ENCODE measurements at regions not wholly inside any gene's neighbourhood (a gene's known extent, or its start where the extent isn't known, plus 50 kb on each side); places are given as distances from the start of the nearest gene placed in this dataset.

DNA sequence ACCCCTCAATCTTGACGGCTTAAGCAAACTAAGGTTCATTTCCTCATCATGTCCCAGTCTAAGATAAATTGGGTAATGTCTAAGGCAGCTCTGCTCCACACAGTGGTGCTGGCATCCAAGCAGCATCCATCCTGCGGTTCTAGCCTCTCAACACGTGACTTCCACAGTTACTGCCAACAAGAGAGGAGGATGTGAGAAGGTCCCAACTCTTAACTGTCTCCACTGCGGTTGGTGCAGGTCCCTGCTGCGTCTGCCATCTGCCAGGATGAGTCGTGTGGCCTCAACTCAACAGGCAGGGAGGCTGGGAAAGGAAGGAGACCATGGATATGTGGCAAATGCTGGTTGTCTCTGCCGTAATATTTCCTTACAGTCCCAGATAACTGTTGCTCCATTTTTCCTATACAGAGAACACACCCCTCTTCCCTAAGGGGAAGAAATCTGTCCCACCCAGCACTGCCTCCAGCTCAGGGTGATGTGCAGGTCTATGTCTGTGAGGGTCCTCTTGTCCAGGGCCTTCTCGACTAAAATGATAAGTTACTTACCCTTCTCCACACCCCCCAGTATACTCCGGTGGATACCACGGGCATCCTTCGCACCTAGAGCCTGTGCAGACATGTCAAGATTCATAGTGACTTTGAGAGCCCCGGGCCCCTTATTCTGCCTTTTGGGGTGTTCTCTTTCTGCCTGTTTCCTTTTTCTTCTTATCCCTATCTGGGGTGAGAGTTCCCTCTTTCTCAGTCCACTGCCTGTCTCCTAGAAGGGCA is 64.7 kb downstream of the KCNJ18 start:
- no peak for TF ChIP-seq REPIN1 (tag by site-specific recombination; IDR thresholded peaks at IDR 0.05; ENCODE audit: low read depth)
- TF ChIP-seq, protein P1, sequence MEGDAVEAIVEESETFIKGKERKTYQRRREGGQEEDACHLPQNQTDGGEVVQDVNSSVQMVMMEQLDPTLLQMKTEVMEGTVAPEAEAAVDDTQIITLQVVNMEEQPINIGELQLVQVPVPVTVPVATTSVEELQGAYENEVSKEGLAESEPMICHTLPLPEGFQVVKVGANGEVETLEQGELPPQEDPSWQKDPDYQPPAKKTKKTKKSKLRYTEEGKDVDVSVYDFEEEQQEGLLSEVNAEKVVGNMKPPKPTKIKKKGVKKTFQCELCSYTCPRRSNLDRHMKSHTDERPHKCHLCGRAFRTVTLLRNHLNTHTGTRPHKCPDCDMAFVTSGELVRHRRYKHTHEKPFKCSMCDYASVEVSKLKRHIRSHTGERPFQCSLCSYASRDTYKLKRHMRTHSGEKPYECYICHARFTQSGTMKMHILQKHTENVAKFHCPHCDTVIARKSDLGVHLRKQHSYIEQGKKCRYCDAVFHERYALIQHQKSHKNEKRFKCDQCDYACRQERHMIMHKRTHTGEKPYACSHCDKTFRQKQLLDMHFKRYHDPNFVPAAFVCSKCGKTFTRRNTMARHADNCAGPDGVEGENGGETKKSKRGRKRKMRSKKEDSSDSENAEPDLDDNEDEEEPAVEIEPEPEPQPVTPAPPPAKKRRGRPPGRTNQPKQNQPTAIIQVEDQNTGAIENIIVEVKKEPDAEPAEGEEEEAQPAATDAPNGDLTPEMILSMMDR (tag by site-specific recombination; IDR thresholded peaks at IDR 0.05), result no peak
- no peak for TF ChIP-seq MZF1 (tag by site-specific recombination; IDR thresholded peaks at IDR 0.05; ENCODE audit: borderline replicate concordance)
- TF ChIP-seq, protein P2, sequence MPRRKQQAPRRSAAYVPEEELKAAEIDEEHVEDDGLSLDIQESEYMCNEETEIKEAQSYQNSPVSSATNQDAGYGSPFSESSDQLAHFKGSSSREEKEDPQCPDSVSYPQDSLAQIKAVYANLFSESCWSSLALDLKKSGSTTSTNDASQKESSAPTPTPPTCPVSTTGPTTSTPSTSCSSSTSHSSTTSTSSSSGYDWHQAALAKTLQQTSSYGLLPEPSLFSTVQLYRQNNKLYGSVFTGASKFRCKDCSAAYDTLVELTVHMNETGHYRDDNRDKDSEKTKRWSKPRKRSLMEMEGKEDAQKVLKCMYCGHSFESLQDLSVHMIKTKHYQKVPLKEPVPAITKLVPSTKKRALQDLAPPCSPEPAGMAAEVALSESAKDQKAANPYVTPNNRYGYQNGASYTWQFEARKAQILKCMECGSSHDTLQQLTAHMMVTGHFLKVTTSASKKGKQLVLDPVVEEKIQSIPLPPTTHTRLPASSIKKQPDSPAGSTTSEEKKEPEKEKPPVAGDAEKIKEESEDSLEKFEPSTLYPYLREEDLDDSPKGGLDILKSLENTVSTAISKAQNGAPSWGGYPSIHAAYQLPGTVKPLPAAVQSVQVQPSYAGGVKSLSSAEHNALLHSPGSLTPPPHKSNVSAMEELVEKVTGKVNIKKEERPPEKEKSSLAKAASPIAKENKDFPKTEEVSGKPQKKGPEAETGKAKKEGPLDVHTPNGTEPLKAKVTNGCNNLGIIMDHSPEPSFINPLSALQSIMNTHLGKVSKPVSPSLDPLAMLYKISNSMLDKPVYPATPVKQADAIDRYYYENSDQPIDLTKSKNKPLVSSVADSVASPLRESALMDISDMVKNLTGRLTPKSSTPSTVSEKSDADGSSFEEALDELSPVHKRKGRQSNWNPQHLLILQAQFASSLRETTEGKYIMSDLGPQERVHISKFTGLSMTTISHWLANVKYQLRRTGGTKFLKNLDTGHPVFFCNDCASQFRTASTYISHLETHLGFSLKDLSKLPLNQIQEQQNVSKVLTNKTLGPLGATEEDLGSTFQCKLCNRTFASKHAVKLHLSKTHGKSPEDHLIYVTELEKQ (tag by site-specific recombination; IDR thresholded peaks at IDR 0.05; ENCODE audit: borderline replicate concordance), result no peak
- no peak for TF ChIP-seq KLF16 (tag by site-specific recombination; IDR thresholded peaks at IDR 0.05)
- no peak for TF ChIP-seq ZNF23 (tag by site-specific recombination; IDR thresholded peaks at IDR 0.05; ENCODE audit: borderline replicate concordance)
- no peak for TF ChIP-seq TCF7L2 (IDR thresholded peaks at IDR 0.05; ENCODE audit: borderline replicate concordance, low read depth, low read length)
- no peak for TF ChIP-seq ZNF433 (tag by site-specific recombination; IDR thresholded peaks at IDR 0.05; ENCODE audit: low read depth)

All from HEK293 (cell line).